Neuron (in vitro differentiated cells): ENCODE measurements at regions not wholly inside any gene's neighbourhood (a gene's known extent, or its start where the extent isn't known, plus 50 kb on each side); places are given as distances from the start of the nearest gene placed in this dataset.

ENCODE experiments used
- H2AFZ ChIP-seq: one replicate; pipeline ENCODE4 v1.6.1; 2013; ENCODE audit warnings: low read depth, mild to moderate bottlenecking, inconsistent platforms, low read length, moderate library complexity
- H3K27me3 ChIP-seq: one replicate; pipeline ENCODE4 v1.6.1; 2013; ENCODE audit warnings: low read length; ENCODE audit not compliant: insufficient read depth
- H3K36me3 ChIP-seq: one replicate; pipeline ENCODE4 v1.6.1; 2013; ENCODE audit warnings: low read length; ENCODE audit not compliant: insufficient read depth
- H3K4me1 ChIP-seq: one replicate; pipeline ENCODE4 v1.6.1; 2013; ENCODE audit warnings: low read length; ENCODE audit not compliant: insufficient read depth
- H3K4me3 ChIP-seq: 2 replicates; pipeline ENCODE4 v1.5.1; 2013; ENCODE audit warnings: mild to moderate bottlenecking, low read length, moderate library complexity
- H3K9me3 ChIP-seq: one replicate; pipeline ENCODE4 v1.6.1; 2013; ENCODE audit warnings: low read length

- no peak overlapping the region for H3K4me3 ChIP-seq
These were observed 430.5 kb upstream of the ETAA1 start for GRCh38 chr2:66966631-66967030.

GRCh38 chr2:66968946-66969345, 428.2 kb upstream of the ETAA1 start:
- Histone ChIP-seq H3K9me3 (no peaks in the 10 kb centered on the region), H3K36me3 (no peaks in the 10 kb centered on the region), H3K27me3 (no peaks in the 10 kb centered on the region), H3K4me1 (no peaks in the 10 kb centered on the region), H2AFZ (no peak overlapping the region), H3K4me3 (no peak overlapping the region)

More at GRCh38 chr2:66966631-66967030, 430.5 kb upstream of the ETAA1 start:
- H3K36me3 ChIP-seq: no peaks in the 10 kb centered on the region
- no peaks in the 10 kb centered on the region for H3K9me3 ChIP-seq
- H3K4me1 ChIP-seq: no peaks in the 10 kb centered on the region
- no peaks in the 10 kb centered on the region for H3K27me3 ChIP-seq
- no peak overlapping the region for H2AFZ ChIP-seq

- Histone ChIP-seq H3K9me3 (no peaks in the 10 kb centered on the region), H3K4me3 (no peak overlapping the region), H3K4me1 (no peaks in the 10 kb centered on the region), H3K27me3 (no peaks in the 10 kb centered on the region), H2AFZ (no peak overlapping the region), H3K36me3 (no peaks in the 10 kb centered on the region)
These were observed 416.1 kb upstream of the ETAA1 start for GRCh38 chr2:66981074-66981473.

GRCh38 chr2:66982766-66983165, 414.4 kb upstream of the ETAA1 start:
- no peaks in the 10 kb centered on the region for H3K36me3 ChIP-seq
- no peak overlapping the region for H3K4me3 ChIP-seq
- H3K4me1 ChIP-seq: no peaks in the 10 kb centered on the region
- H3K27me3 ChIP-seq: no peaks in the 10 kb centered on the region
- no peaks in the 10 kb centered on the region for H3K9me3 ChIP-seq
- no peak overlapping the region for H2AFZ ChIP-seq

GRCh38 chr2:66984864-66985263, 412.3 kb upstream of the ETAA1 start:
- no peaks in the 10 kb centered on the region for H3K36me3 ChIP-seq
- no peaks in the 10 kb centered on the region for H3K4me1 ChIP-seq
- no peaks in the 10 kb centered on the region for H3K9me3 ChIP-seq
- no peak overlapping the region for H2AFZ ChIP-seq
- no peak overlapping the region for H3K4me3 ChIP-seq
- no peaks in the 10 kb centered on the region for H3K27me3 ChIP-seq

- Histone ChIP-seq H3K36me3 (no peaks in the 10 kb centered on the region), H3K4me3 (no peak overlapping the region), H2AFZ (no peak overlapping the region), H3K9me3 (no peaks in the 10 kb centered on the region), H3K27me3 (no peaks in the 10 kb centered on the region), H3K4me1 (no peaks in the 10 kb centered on the region)
These were observed 411.2 kb upstream of the ETAA1 start for GRCh38 chr2:66985906-66986305.

- no peaks in the 10 kb centered on the region for H3K4me1 ChIP-seq
- no peaks in the 10 kb centered on the region for H3K27me3 ChIP-seq
- H3K4me3 ChIP-seq: no peak overlapping the region
- H3K9me3 ChIP-seq: no peaks in the 10 kb centered on the region
- no peak overlapping the region for H2AFZ ChIP-seq
- no peaks in the 10 kb centered on the region for H3K36me3 ChIP-seq
These were observed 409.4 kb upstream of the ETAA1 start for GRCh38 chr2:66987733-66988132.

GRCh38 chr2:66994654-66995053, 402.5 kb upstream of the ETAA1 start:
- H2AFZ ChIP-seq: no peak overlapping the region
- H3K4me1 ChIP-seq: no peaks in the 10 kb centered on the region
- no peaks in the 10 kb centered on the region for H3K9me3 ChIP-seq
- H3K36me3 ChIP-seq: no peaks in the 10 kb centered on the region
- no peaks in the 10 kb centered on the region for H3K27me3 ChIP-seq
- no peak overlapping the region for H3K4me3 ChIP-seq

GRCh38 chr2:66995636-66996035, 401.5 kb upstream of the ETAA1 start:
- H3K27me3 ChIP-seq: no peaks in the 10 kb centered on the region
- no peak overlapping the region for H3K4me3 ChIP-seq
- H2AFZ ChIP-seq: no peak overlapping the region
- H3K4me1 ChIP-seq: no peaks in the 10 kb centered on the region
- H3K9me3 ChIP-seq: no peaks in the 10 kb centered on the region
- no peaks in the 10 kb centered on the region for H3K36me3 ChIP-seq

GRCh38 chr2:67002618-67003371, 394.3 kb upstream of the ETAA1 start:
- H3K36me3 ChIP-seq: no peaks in the 10 kb centered on the region
- H3K27me3 ChIP-seq: no peaks in the 10 kb centered on the region
- H2AFZ ChIP-seq: no peak overlapping the region
- H3K4me1 ChIP-seq: no peaks in the 10 kb centered on the region
- no peak overlapping the region for H3K4me3 ChIP-seq
- H3K9me3 ChIP-seq: no peaks in the 10 kb centered on the region

- H3K9me3 ChIP-seq: no peaks in the 10 kb centered on the region
- no peaks in the 10 kb centered on the region for H3K4me1 ChIP-seq
- H3K36me3 ChIP-seq: no peaks in the 10 kb centered on the region
- H3K4me3 ChIP-seq: no peak overlapping the region
- H2AFZ ChIP-seq: no peak overlapping the region
- no peaks in the 10 kb centered on the region for H3K27me3 ChIP-seq
These were observed 390.7 kb upstream of the ETAA1 start for GRCh38 chr2:67006373-67006960.

GRCh38 chr2:67008155-67008554, 389.0 kb upstream of the ETAA1 start:
- no peak overlapping the region for H3K4me3 ChIP-seq
- H2AFZ ChIP-seq: no peak overlapping the region
- no peaks in the 10 kb centered on the region for H3K36me3 ChIP-seq
- no peaks in the 10 kb centered on the region for H3K4me1 ChIP-seq
- no peaks in the 10 kb centered on the region for H3K9me3 ChIP-seq
- no peaks in the 10 kb centered on the region for H3K27me3 ChIP-seq

GRCh38 chr2:67012165-67012564, 385.0 kb upstream of the ETAA1 start:
- no peak overlapping the region for H2AFZ ChIP-seq
- no peaks in the 10 kb centered on the region for H3K27me3 ChIP-seq
- H3K4me1 ChIP-seq: no peaks in the 10 kb centered on the region
- H3K9me3 ChIP-seq: no peaks in the 10 kb centered on the region
- H3K36me3 ChIP-seq: no peaks in the 10 kb centered on the region
- no peak overlapping the region for H3K4me3 ChIP-seq

- H3K36me3 ChIP-seq: no peaks in the 10 kb centered on the region
- no peak overlapping the region for H3K4me3 ChIP-seq
- H3K9me3 ChIP-seq: no peaks in the 10 kb centered on the region
- no peak overlapping the region for H2AFZ ChIP-seq
- no peaks in the 10 kb centered on the region for H3K4me1 ChIP-seq
- H3K27me3 ChIP-seq: no peaks in the 10 kb centered on the region
These were observed 383.3 kb upstream of the ETAA1 start for GRCh38 chr2:67013821-67014220.
